ENCODE measurements at regions not wholly inside any gene's neighbourhood (a gene's known extent, or its start where the extent isn't known, plus 50 kb on each side); places are given as distances from the start of the nearest gene placed in this dataset.

DNA sequence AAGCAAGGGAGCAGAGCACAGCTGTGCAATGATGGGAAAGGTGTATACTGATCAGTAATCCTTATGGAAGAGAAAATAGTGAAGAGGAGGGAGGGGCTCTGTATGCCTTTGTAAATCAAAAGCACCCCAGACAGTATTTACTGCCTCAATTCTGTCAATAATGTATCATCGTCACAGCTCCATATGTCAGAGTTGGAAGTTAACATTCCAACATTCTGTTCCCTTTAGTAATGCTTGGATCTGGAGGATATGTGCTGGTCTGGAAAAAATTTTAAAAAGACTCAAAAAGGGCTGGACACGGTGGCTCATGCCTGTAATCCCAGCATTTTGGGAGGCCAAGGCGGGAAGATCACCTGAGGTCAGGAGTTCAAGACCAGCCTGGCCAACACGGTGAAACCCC lies 310.4 kb downstream of the ACTL7B start:
- no peak for DNase-seq

DNA sequence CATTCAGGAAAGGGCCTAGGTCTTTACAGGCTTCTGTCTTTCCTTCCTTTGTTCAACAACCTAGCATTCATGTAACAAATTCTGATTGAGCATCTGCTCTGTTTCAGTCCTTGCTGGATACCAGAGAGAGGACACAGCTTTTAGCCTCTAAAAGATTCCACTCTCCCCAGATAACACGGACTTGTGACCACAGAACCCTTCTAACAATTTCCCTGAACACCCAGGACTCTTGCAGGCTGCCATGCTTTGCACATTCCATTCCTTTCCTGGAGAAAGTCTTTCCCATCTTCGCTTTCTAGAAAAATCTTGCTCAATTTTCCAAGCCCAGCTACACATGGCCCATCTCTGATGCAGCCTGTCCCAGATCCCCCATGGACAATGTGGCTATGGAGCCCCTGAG lies 310.9 kb downstream of the ACTL7B start:
- no peak for DNase-seq

DNA sequence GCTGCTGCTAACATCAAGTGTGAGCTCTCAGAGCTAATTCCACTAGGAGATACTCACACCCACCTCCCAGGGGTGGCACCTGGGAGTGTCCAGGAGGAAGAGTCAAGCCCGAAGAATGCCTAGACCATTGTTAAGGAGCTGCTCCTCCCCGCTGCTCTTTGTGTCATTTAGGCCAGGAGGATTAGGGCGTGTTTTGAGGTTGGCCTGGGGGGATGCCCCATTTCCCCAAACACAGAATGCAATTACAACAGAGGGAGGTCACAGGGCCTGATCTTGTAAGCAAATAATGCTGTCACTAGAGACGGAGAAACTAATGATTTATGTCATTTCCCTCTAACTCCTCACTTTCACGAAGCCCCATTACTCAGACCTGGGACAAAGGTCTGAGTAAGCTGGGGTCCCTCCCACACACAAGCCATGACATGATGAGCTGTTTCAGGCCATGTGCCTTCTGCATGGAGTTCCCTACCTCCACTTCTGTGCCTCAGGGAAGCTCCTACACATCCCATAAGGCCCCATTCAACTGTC lies 312.5 kb downstream of the ACTL7B start:
- no peak for DNase-seq

DNA sequence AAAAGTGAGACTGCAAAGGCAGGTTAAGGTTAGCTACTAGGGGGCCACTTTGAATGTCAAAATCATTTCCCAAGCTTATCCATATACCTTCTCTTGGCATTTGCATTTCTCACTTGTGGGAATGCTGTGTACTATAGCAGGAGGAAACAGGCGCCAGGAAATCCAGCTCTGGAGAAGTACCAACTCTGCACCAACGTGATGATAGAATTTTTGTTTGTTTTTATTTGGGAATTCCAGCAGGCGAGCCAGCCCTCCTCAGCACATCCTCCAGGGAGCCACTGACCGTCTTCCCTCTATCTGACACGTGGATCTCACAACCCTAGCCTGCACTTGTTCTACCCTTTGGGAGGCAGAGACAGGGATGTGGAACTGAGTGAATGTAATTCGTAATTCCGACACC lies 318.0 kb downstream of the ACTL7B start:
- DNase-seq, result no peak

DNA sequence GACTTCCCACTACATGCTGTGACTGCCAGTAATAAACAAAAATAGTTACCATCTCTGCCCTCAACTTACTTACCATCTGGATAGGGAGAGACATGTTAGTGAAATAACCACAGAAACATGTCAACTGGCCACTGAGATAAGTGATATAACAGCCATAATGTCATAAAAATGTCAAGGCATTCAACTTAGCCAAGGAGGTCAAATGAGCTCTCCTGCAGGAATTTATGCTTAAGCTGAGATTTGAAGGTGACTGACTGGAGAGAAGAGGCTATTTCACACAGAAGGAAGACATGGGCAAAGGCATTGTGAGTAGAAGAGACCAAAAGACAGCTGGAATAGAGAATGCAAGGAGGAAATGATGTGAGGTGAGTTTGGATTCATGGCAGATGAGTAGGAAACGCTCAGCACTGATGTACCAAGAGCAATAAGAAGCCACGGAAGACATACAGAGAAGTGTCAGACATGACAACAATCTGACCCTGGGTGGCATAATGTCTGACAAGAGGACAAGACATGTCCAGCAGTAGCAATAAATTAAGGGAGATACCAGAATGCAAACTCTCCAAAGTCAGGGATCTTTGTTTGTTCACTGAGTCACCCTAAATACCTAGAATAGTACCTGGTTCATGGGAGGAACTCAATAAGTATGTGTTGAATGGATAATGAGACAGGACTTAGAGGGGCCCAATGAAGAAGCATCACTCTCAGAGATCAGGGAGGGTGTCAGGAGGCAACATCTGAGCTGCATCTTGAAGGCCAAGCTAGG lies 318.8 kb downstream of the ACTL7B start:
- no peak for DNase-seq

DNA sequence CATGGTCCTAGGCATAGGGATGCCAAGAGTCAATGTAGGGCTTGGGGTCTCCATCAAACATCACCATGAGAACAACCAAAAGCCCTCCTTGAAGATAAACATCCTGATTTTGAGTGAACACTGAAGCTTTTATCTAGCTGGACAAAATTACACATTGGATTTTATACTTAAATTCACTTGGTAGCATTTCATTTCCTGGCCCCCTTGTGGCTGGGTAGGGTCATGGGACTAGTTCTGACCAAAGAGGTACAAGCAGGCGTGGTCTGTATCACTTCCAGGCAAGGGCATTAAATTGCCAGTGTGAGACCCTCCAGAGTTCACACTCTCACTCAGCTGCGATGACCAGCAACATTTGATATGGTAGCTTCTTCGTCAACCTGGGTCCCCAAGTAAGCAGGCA lies 320.3 kb downstream of the ACTL7B start:
- DNase-seq, result no peak

DNA sequence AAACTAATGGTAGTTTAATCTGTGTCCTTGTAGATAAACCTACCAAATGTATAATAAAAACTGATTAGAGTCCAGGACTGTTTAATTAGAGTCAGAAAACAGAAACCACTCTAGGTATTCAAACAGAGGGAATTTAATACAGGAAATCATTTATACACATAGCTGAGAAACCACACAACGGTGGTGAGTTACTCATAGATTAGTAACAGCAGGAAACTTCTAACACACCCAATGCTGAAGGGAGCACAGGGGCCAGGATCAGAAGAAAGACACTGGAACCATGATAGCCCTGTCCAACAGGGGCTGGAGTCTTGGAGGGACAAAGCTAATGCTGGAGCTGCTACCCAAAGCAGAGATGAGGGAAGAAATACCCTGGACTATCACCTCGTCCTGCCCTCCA lies 321.0 kb downstream of the ACTL7B start:
- DNase-seq, result no peak

DNA sequence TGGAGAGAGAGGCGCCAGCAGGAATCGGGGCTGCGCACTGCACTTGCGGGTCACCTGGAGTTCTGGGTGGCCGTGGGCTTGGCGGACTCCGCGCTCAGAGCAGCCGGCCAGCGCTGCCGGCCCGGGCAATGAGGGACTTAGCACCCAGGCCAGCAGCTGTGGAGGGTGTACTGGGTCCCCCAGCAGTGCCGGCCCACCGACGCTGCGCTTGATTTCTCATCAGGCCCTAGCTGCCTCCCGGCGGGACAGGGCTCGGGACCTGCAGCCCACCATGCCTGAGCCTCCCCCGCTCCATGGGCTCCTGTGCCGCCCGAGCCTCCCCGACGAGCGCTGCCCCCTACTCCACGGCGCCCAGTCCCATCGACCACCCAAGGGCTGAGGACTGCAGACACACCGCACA lies 325.6 kb downstream of the ACTL7B start:
- no peak for DNase-seq

DNA sequence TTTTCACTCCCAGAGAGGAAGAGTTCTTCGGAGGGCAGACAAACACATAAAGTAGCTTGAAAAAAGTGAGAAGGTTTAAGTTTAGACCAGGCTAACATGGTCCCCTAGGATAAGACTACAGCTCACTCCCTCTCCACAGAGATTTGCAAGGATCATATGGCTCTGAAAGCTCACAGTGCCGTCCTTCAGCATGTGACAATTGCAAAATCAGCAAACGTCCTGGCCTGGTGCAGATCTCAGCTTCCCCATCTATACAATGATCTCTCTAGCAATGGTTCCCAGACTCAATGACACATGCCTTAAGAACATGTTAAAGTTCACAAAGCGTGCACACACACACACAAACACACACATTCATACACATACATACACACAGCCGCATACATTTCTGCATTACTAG lies 327.6 kb downstream of the ACTL7B start:
- DNase-seq, result no peak

DNA sequence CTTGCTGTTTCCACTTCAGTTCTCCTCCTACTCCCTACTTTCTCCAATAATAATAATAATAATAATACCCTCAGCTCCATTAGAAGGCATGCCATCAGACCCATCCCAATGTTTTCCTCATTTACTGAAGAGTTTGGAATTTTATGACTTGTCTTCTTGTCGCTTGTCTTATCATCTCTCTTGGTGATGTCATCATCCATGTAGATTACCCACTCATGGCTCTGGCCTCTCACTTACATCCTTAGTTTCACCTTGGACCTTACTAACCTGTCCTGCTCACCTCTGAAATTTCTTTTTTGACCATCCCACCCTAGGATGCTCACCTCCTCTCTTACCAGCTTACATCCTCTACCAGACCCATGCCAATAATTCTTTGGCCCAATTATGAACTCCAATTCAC lies 329.3 kb downstream of the ACTL7B start:
- no peak for DNase-seq

DNA sequence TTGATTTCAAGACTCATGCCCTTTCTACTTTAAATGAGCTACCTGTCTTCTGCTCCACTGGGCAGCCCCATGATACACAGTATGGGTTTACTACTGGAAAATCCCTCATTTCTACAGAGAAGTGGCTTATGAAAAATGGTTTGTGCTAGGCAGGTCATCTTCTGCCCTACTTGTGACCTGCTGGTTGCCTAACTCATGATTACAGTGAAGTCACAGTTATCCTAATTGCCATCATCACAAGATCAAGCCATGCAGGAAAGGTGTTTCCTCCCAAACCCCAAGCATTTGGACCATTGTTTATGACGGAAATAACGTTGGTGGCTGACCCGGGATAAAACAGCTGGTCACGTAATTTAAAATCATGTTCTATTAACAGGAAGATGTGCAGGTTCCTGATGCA lies 330.6 kb downstream of the ACTL7B start:
- DNase-seq, result no peak

DNA sequence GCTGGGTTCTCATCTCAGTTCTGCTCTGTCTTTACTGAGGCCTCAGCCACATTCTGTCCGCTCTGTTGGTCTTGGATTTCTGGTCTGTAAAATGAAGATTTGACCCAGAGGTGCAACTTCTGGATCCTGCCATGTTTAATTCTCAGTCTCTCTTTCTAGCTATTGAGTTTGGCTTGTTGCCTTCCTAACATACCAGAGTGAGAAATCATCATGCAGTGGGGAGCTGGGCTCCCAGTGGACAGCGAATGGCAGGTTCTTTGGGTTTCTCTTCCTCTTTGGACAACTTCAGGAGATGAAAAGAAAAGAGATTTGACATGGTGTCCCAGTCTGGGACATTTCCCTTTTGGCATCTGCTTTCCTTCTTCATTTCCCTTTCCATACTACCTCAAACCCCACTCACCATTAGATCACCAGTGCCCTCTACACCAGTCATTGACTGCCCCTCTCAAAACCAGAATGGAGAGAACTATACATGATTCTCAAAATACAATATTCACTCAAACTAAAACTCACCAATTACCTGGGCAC lies 334.7 kb downstream of the ACTL7B start:
- DNase-seq, result no peak

DNA sequence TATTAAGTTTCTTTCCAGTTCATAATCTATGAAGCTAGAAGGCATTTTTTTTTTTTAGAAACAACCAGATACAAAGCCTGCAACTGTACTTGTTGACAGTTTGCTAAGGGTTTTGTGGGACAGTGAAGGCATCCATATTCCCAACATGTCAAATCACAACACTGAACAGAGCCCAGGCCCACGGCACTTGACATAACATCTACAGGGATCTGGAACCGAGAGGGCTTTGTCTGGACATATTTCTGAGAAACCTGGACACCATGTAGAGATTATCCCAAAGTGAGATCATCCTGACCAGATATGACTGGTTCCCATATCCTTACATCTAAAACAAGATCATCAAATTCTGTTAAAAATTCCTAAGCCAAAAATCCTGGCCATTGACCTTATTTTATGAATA lies 336.3 kb downstream of the ACTL7B start:
- no peak for DNase-seq

DNA sequence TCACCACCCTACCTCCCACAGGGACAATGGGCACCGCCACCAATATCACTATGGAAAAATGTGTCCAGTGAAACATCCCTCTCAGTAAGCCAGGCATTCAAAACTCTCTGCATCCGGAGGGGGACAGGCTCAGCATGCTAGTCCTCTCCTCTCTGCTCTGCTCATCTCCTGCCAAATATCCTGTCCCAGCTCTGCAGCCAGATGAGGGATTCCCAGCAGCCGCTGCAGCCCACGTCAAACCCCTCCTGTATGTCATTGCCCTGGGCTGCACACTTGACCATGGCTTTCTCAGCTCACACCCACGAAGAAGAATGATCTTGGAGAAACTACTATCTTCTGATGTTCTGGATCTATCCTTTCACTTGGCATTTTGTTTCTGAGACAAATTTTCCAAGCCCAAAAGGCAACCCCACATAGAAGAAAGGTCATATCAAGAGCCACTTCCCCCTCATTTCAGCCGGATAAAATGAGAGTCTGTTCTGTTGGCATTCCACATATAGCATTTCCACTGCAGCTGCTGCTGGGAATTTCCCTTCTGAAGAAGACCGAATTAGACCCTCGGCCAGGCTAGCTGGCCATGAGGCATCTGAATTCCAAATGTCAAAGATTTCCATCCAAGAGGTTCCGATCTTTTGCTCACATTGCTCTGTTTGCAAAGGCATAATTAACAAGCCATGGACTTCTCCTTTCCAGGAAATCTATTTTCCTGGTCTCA lies 338.0 kb downstream of the ACTL7B start:
- no peak for DNase-seq

DNA sequence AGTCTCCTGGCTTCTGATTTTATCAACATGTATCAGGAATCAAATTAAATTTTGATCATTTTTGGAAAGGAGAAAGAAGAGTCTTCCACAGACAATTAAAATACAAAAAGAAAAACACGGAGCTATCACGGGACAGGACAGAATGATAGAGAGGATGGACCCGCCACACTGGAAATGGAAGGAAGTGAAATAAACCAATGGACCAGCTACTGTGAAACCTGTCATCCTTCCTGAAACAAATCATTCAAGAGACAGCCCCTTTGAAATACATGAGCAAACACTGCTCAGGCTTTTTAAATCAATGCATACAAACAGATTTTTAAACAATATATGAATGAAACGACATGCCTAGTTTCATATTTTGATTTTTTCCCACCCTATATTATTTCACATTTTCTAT lies 339.4 kb downstream of the ACTL7B start:
- DNase-seq, result no peak

DNA sequence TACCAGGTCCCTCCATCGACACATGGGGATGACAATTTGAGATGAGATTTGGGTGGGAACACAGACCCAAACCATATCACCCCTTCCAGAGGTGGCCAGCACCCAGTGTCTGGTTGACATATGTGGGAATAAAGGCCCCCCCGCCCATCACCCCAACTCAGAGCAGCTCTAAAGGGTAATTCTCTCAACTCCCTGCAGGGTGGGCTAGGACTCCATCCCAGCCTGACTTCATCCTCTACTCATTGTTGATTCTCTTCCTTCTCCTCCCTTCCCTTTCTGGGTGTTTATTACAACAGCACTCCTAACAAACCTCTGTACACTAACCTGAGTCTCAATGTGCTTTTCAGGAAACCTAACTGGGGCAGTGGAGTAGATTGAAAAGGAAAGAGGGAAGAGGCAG lies 339.9 kb downstream of the ACTL7B start:
- no peak for DNase-seq

DNA sequence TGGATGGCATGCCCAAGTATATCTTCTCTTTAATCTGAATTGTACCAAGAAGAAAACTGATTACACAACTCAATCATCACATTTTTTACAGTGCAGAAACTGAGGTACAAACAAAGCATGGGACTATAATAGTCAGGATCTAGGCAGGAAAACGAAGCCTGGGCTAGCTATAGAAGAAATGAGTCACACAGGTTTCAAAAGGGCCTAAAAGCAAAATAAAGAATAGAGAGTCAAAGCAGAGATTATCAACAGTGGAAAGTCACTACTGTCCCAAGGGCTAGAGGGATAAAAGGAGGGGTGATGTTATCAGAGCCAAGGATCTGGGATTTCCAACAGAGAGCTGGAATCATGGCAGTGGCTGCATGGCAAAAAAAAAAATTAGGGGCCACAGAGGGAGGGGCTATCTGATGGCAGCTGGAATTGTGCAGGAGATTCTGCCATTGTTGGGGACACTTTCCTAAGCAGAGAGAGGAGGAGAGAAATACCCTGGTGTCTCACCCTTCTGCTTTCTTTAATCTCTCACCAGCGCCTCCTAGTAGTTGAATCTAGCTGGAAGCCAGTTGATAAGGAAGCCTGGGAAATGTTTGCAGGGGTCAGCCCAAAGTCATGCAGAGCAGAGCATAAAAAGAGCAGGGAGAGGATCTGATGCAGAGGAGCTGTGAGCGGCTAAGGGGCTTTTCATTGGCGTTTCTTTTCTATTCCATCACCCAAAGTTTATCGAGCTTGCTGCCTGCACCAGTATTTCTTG lies 343.2 kb downstream of the ACTL7B start:
- DNase-seq, result no peak

DNA sequence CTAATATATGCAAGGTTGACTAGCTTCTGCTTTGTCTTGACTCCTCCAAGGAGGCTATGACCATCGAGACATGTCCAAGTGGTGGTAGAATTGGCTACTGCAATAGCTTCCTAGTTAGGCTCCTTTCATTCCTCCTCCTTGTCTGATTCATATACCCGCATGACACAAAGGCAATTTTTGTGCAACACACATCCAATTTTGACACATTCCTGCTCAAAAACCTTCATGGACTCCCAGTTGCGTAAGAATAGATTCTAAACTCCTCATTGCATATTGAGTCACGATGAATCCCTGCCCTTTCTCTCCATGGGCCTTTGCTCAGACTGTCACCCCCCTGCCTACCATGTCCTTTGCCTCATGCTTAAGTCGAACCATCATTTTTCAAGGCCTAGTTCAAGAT lies 344.5 kb downstream of the ACTL7B start:
- DNase-seq, result no peak

DNA sequence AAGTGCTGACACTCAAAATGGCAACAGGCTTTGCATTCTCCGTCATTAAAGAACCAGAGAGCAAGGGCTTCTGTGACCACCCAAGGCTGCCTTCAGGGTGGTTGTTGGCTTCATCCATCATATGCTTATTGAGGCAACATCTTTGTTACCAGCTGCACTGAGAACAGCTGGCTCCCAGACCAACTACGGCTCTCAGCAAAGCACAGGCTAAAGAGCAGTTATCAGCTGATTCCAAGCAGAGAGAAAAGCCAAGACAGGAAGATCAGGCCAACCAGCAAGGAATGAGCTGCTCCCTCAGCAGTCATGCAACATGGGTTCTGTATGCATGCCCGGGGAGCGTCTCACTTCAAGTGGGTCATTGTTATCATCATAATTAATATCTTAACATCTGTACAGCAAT lies 358.9 kb downstream of the ACTL7B start:
- no peak for DNase-seq

DNA sequence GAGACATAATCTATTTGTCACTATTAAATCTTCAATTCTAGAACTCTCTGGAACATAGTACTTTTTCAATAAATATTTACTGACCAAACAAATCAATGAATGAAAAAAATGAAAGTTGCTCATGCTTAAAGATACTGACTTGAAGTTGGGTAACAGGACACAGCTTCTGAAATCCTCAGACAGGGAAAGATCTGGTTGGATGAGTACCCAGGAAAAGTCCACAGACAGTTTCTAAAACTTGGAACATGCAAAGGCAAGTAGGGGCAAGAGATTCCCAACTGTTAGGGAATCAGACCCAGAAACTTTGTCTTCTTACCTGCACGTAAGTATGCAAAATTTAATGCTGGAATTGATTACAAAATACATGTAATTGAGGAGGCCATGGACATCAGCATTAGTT lies 366.2 kb downstream of the ACTL7B start:
- no peak for DNase-seq

DNA sequence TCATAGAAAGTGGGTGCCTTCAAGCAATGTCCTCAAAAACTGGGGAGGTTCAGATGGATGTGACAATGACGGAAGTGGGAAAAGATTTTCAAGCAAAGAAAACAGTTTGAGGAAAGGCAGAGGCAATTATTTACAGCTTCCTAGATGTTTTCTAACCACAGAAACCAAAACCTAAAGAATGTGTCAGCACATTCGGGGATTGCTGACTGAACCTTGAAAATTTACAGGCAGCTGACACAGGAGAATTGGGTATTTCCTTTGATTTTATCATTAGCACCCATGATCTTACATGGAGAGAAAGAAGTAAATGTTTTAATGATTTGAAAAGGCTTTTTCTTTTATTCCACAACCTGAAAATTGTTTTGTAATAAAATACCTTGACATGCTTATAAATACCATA lies 369.0 kb downstream of the ACTL7B start:
- no peak for DNase-seq

DNA sequence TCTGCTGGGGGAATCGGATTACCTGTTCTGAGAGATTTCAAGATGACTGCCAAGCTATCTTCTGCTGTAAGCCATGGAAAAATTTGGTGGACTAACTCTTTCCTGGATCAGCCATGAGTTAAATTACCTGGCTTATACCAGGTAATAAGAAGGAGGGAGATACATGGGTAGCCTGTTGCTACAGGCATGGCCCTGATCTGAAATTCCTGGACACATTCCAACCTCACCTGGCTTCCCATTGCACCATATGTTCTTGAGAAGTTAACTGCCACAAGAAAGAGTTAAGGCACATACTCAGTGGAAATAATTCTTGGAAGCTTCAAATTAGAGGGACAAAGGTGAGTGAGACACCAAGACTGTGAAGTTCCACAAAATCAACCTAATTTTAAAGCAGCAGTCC lies 371.3 kb downstream of the ACTL7B start:
- no peak for DNase-seq

DNA sequence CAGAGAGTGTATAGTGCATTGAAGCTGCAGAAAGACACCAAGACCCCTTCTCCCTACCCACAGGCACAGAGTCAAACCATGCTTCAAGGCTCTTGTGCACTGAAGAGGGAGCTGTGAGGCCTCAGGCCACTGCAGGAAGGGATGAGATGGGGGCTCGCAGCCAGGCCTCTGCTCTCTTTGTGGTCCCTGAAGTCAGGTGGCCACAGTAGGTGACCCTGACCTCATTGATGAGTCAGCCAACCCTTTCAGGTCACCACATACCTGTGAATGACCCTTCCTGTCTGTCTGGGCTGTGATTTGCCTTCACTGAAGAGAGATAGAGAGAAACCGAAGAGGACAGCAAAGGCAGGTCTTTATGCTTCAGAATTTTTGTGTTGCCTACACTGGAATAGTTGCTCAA lies 372.1 kb downstream of the ACTL7B start:
- no peak for DNase-seq

All from eye (tissue), 1 donor.